PC-9 (cell line): ENCODE measurements at regions not wholly inside any gene's neighbourhood (a gene's known extent, or its start where the extent isn't known, plus 50 kb on each side); places are given as distances from the start of the nearest gene placed in this dataset.

Experiments used
- BruUV-seq: library from RNA; stranded (reverse); fragments of 400-500 nt; replicated peaks from 2 replicates; lab custom pipeline; 2021; lab: Mats Ljungman, UMichigan
- CTCF ChIA-PET: fragments of 300-600 bp; sonication (Branson Sonifier 250); formaldehyde crosslinking; loops from one replicate; lab custom pipeline; 2022; ENCODE audit warnings: antibody characterized with exemption; lab: Charles Lee
- POLR2A ChIA-PET: fragments of 300-600 bp; sonication (Branson Sonifier 250); formaldehyde crosslinking; loops from one replicate; lab custom pipeline; 2022; ENCODE audit warnings: antibody characterized with exemption; ENCODE audit not compliant: unreplicated experiment; lab: Charles Lee
- DNase-seq, 2 experiments: peaks; one replicate each; pipeline versions ENCODE4 v3.0.0 to v3.0.0-alpha.2; 2015 to 2022; ENCODE audit warnings: mixed read lengths in 1 of 2
- H2AFZ ChIP-seq: fragments of 200-600 bp; sonication (generic); 2 replicates; pipeline ENCODE4 v1.8.1; 2017; ENCODE audit warnings: antibody characterized with exemption
- H3F3A ChIP-seq: fragments of 200-600 bp; sonication (generic); 2 replicates; pipeline ENCODE4 v1.8.1; 2017; ENCODE audit warnings: antibody characterized with exemption, mild to moderate bottlenecking, low read depth; ENCODE audit not compliant: insufficient read depth
- H3K27ac ChIP-seq: fragments of 200-600 bp; sonication (generic); 2 replicates; pipeline ENCODE4 v1.6.1; 2016; ENCODE audit warnings: mixed run types
- H3K27me3 ChIP-seq: fragments of 200-600 bp; sonication (generic); 2 replicates; pipeline ENCODE4 v1.6.1; 2016; ENCODE audit warnings: low read depth, mixed run types; ENCODE audit not compliant: insufficient read depth
- H3K36me3 ChIP-seq: fragments of 200-600 bp; sonication (generic); 2 replicates; pipeline ENCODE4 v1.6.1; 2016; ENCODE audit warnings: low read depth, mixed run types
- H3K4me1 ChIP-seq: fragments of 200-600 bp; sonication (generic); replicated peaks from 2 replicates; pipeline ENCODE4 v1.6.1; 2016; ENCODE audit warnings: mixed run types; ENCODE audit not compliant: insufficient read depth
- H3K4me2 ChIP-seq: fragments of 200-600 bp; sonication (generic); 2 replicates; pipeline ENCODE4 v1.6.1; 2017; ENCODE audit warnings: mixed run types
- H3K4me3 ChIP-seq: fragments of 200-600 bp; sonication (generic); 2 replicates; pipeline ENCODE4 v1.6.1; 2016; ENCODE audit warnings: mixed run types
- H3K79me2 ChIP-seq: fragments of 200-600 bp; sonication (generic); 2 replicates; pipeline ENCODE4 v1.6.1; 2017; ENCODE audit warnings: low read depth, mixed run types
- H3K9me2 ChIP-seq: fragments of 200-600 bp; sonication (generic); 2 replicates; pipeline ENCODE4 v1.8.1; 2017; ENCODE audit warnings: mild to moderate bottlenecking; ENCODE audit not compliant: insufficient read depth
- H3K9me3 ChIP-seq: fragments of 200-600 bp; sonication (generic); 2 replicates; pipeline ENCODE4 v1.8.1; 2016; ENCODE audit warnings: low read depth; ENCODE audit not compliant: insufficient read depth
- H4K20me1 ChIP-seq: fragments of 200-600 bp; sonication (generic); 2 replicates; pipeline ENCODE4 v1.8.1; 2017; ENCODE audit not compliant: insufficient read depth
- CTCF ChIP-seq: fragments of 200-600 bp; sonication (generic); conservative IDR thresholded peaks from 2 replicates; pipeline ENCODE4 v1.6.1; 2017; ENCODE audit warnings: mixed run types, antibody characterized with exemption, mild to moderate bottlenecking, moderate library complexity
- EZH2 ChIP-seq: fragments of 200-600 bp; sonication (generic); IDR thresholded peaks from 2 replicates; pipeline ENCODE4 v1.8.0; 2017; ENCODE audit warnings: antibody characterized with exemption, low read depth
- intact Hi-C: fragments of 100-400 bp; cut with micrococcal nuclease; formaldehyde crosslinking; loops from one replicate; pipeline ENCODE4 v1.10.0; 2022; ENCODE audit not compliant: unreplicated experiment

DNA sequence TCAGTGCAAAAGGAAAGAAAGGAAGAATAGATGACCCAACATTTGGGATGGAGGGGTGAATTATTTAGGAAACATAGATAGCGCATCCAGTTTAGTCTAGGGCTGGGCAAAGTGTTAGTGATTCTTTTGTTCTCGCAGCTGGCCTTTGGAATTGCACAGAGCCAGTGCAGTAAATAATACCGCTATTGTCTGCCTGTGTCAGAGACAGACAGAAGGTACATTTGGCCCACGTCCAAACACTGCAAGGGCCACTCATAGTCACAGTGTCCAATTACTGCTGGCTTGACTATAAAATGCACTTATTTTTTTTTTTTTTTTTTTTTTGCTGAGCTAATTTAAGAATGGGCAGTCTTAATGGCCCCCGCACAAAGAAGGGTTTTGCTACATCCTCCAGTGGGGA is 638.6 kb downstream of the BCL11B start:
- DNase-seq, result no peak
- BruUV-seq, result no TSS peak
- no peaks in the 10 kb centered on the region for H3K36me3 ChIP-seq
- H2AFZ ChIP-seq, result no peak overlapping the region
- no peaks in the 10 kb centered on the region for H4K20me1 ChIP-seq
- H3K4me2 ChIP-seq, result no peak overlapping the region
- ChIA-PET CTCF (no interaction called here), POLR2A (no interaction called here)
- H3K27ac ChIP-seq, result no peak overlapping the region
- H3K4me1 ChIP-seq, result no peaks in the 10 kb centered on the region
- no peaks in the 10 kb centered on the region for H3K79me2 ChIP-seq
- no peaks in the 10 kb centered on the region for H3F3A ChIP-seq
- intact Hi-C loops, result no loop called here
- TF ChIP-seq CTCF, result no peak
- no peak for TF ChIP-seq EZH2
- H3K4me3 ChIP-seq, result no peak overlapping the region
- H3K9me3 ChIP-seq, result no peaks in the 10 kb centered on the region
- peaks cover 16% of the 10 kb centered on the region; the same call in 1 of the 2 replicates for H3K27me3 ChIP-seq
- no peaks in the 10 kb centered on the region for H3K9me2 ChIP-seq

- TF ChIP-seq EZH2 (no peak), CTCF (no peak)
- no TSS peak for BruUV-seq
- Histone ChIP-seq H3K9me3 (no peaks in the 10 kb centered on the region), H4K20me1 (no peaks in the 10 kb centered on the region), H2AFZ (no peak overlapping the region), H3K4me2 (no peak overlapping the region), H3K27ac (no peak overlapping the region), H3K36me3 (no peaks in the 10 kb centered on the region), H3K9me2 (no peaks in the 10 kb centered on the region), H3K27me3 (peaks cover 16% of the 10 kb centered on the region; the same call in 1 of the 2 replicates), H3F3A (no peaks in the 10 kb centered on the region), H3K4me3 (no peak overlapping the region), H3K4me1 (no peaks in the 10 kb centered on the region), H3K79me2 (no peaks in the 10 kb centered on the region)
- POLR2A ChIA-PET, result no interaction called here
- intact Hi-C loops, result no loop called here
- CTCF ChIA-PET, result no interaction called here
- DNase-seq, result no peak
These were observed 637.8 kb downstream of the BCL11B start for GRCh38 chr14:98634043-98634820.

DNA sequence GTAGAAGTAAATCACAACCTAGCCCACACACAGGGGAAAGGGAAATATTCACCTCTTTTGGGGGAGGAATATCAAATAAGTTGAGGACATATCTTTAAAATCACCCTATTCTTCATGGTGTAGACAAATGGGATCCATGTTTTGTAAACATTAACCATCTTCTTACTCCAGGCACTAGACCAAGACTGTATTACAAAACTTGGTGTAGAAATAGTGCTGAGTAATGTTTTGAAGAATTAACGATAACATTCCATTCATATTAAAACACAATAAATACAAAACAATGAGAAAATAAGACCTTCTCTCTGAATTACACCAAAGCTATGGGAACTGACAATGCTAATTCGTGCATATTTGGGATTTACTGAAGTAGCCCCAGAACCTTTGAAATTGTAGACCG is 633.6 kb downstream of the BCL11B start:
- intact Hi-C loops, result no loop called here
- Histone ChIP-seq H3F3A (no peaks in the 10 kb centered on the region), H3K4me1 (no peaks in the 10 kb centered on the region), H2AFZ (no peak overlapping the region), H4K20me1 (no peaks in the 10 kb centered on the region), H3K27ac (no peak overlapping the region), H3K9me2 (no peaks in the 10 kb centered on the region), H3K9me3 (no peaks in the 10 kb centered on the region), H3K36me3 (no peaks in the 10 kb centered on the region), H3K27me3 (peaks cover 14% of the 10 kb centered on the region; the same call in 1 of the 2 replicates), H3K4me2 (no peak overlapping the region), H3K4me3 (no peak overlapping the region), H3K79me2 (no peaks in the 10 kb centered on the region)
- BruUV-seq, result no TSS peak
- DNase-seq, result no peak
- CTCF ChIA-PET, result no interaction called here
- no peak for TF ChIP-seq EZH2
- TF ChIP-seq CTCF, result no peak
- POLR2A ChIA-PET, result no interaction called here
